H7 (cell line): ENCODE measurements at regions not wholly inside any gene's neighbourhood (a gene's known extent, or its start where the extent isn't known, plus 50 kb on each side); places are given as distances from the start of the nearest gene placed in this dataset.

ENCODE experiments used
- DNase-seq: peaks from one replicate; pipeline ENCODE4 v3.0.0; 2012
- H3K27me3 ChIP-seq: 2 replicates; pipeline ENCODE4 v1.6.0; 2011; ENCODE audit warnings: mild to moderate bottlenecking, low read length; ENCODE audit not compliant: control insufficient read depth, insufficient read depth
- H3K36me3 ChIP-seq: replicated peaks from 2 replicates; pipeline ENCODE4 v1.5.1; 2011; ENCODE audit warnings: low read length; ENCODE audit not compliant: control insufficient read depth, insufficient read depth
- H3K4me3 ChIP-seq: 2 replicates; pipeline ENCODE4 v1.5.1; 2011; ENCODE audit warnings: low read depth, mild to moderate bottlenecking, control low read depth, low read length, moderate library complexity; ENCODE audit not compliant: insufficient read depth

DNA sequence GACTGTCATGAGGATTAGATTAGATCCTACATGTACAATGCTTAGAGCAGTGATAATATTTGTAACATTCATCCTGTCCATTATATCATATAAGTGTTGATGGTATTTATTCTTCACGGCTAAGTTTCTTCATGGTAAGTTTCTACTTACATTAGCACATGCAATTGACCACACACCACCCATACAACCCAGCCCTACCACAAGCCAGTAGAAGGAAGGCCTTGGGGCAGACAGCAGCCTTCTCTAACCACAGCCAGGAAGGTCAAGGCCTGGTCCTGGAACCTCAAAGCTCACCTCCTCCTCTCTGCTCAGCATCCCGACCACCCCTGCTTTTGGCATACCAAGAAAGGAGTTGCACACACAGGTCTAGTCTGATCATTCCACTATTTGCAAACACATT, 245.2 kb upstream of the SDK2 start:
- Histone ChIP-seq H3K36me3 (no peaks in the 10 kb centered on the region), H3K4me3 (no peak overlapping the region), H3K27me3 (no peaks in the 10 kb centered on the region)
- no peak for DNase-seq

DNA sequence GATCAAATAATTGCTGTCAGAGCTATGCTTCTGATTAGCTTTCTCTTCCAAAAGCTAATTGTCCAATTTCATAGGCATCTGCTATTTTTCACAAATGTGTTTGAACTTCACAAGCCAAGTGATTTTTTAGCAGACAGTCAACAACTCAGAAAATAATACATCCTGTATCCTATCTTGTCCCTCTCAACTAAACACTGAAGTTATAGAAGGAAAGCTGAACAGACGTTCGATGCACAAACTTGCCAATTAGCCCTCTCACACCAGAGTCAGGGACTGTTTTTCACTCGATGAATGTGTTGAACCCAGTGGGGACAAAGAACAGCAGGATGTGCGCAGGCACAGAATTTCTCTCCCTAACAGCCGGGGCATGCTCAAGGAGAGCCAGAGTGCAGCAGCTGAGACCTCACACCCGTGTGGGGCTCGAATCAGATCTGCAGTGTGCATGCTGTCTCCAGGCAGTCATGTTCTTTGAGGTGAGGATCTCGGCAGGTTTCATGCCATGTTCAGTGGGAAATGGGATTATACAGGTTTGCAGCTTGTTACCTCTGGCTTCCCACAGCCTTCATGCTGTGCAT, 246.7 kb upstream of the SDK2 start:
- Histone ChIP-seq H3K4me3 (no peak overlapping the region), H3K36me3 (no peaks in the 10 kb centered on the region), H3K27me3 (0 out of 2 replicates have a peak, but pooled peaks cover 2% of the 10 kb centered on the region)
- DNase-seq, result no peak

- Histone ChIP-seq H3K4me3 (no peak overlapping the region), H3K36me3 (no peaks in the 10 kb centered on the region), H3K27me3 (peaks cover 20% of the 10 kb centered on the region)
- no peak for DNase-seq
Observed at GRCh38 chr17:73895157-73895556, 250.9 kb upstream of the SDK2 start.

GRCh38 chr17:73896966-73897365, 252.7 kb upstream of the SDK2 start:
- no peak overlapping the region for H3K4me3 ChIP-seq
- peak; percentile 1 for DNase-seq
- H3K27me3 ChIP-seq, result peaks cover 37% of the 10 kb centered on the region
- H3K36me3 ChIP-seq, result no peaks in the 10 kb centered on the region

- peaks cover 62% of the 10 kb centered on the region for H3K27me3 ChIP-seq
- DNase-seq, result peak; percentile 2
Observed at GRCh38 chr17:73899839-73900238, 255.6 kb upstream of the SDK2 start.

GRCh38 chr17:73900516-73900915, 256.3 kb upstream of the SDK2 start:
- DNase-seq, result peak; percentile 11
- Histone ChIP-seq H3K36me3 (no peaks in the 10 kb centered on the region), H3K27me3 (peaks cover 67% of the 10 kb centered on the region), H3K4me3 (no peak overlapping the region)

More at GRCh38 chr17:73899839-73900238, 255.6 kb upstream of the SDK2 start:
- no peaks in the 10 kb centered on the region for H3K36me3 ChIP-seq
- H3K4me3 ChIP-seq, result no peak overlapping the region

GRCh38 chr17:73901249-73901648, 257.0 kb upstream of the SDK2 start:
- Histone ChIP-seq H3K36me3 (no peaks in the 10 kb centered on the region), H3K27me3 (peaks cover 71% of the 10 kb centered on the region), H3K4me3 (peak overlapping the region; percentile 35)
- DNase-seq, result no peak

- peak overlapping the region; percentile 35 for H3K4me3 ChIP-seq
- peaks cover 75% of the 10 kb centered on the region for H3K27me3 ChIP-seq
- H3K36me3 ChIP-seq, result no peaks in the 10 kb centered on the region
- DNase-seq, result peak; percentile 87
Observed at GRCh38 chr17:73901661-73902415, 257.6 kb upstream of the SDK2 start.

- peak; percentile 77 for DNase-seq
- Histone ChIP-seq H3K27me3 (peaks cover 71% of the 10 kb centered on the region), H3K4me3 (peak overlapping the region; percentile 35), H3K36me3 (no peaks in the 10 kb centered on the region)
Observed at GRCh38 chr17:73902416-73903181, 258.4 kb upstream of the SDK2 start.

GRCh38 chr17:73906896-73907870, 262.9 kb upstream of the SDK2 start:
- Histone ChIP-seq H3K4me3 (no peak overlapping the region), H3K27me3 (peaks cover 59% of the 10 kb centered on the region), H3K36me3 (no peaks in the 10 kb centered on the region)
- DNase-seq, result peak; percentile 52

GRCh38 chr17:73909186-73909585, 264.9 kb upstream of the SDK2 start:
- Histone ChIP-seq H3K27me3 (peaks cover 41% of the 10 kb centered on the region), H3K4me3 (no peak overlapping the region), H3K36me3 (no peaks in the 10 kb centered on the region)
- DNase-seq, result no peak

DNA sequence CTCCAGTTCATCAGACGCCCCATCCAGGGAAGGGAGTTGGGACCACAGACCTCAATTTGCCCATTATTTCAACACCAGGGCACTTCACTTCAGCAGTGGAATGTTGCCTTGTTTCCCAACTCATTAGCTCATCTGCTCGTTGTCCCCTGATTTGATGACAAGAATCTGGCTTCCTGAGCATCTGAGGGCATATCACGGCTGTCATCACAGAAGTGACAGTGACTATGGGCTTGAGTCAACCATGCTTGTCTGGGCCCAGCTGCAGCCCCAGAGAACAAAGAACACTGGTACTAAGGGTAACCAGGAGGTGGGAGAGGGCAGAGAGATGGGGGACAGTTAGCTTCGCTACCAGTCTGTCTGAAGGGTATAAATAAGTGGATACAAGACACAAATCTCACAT, 266.0 kb upstream of the SDK2 start:
- H3K36me3 ChIP-seq, result no peaks in the 10 kb centered on the region
- no peak overlapping the region for H3K4me3 ChIP-seq
- DNase-seq, result no peak
- peaks cover 33% of the 10 kb centered on the region for H3K27me3 ChIP-seq

DNA sequence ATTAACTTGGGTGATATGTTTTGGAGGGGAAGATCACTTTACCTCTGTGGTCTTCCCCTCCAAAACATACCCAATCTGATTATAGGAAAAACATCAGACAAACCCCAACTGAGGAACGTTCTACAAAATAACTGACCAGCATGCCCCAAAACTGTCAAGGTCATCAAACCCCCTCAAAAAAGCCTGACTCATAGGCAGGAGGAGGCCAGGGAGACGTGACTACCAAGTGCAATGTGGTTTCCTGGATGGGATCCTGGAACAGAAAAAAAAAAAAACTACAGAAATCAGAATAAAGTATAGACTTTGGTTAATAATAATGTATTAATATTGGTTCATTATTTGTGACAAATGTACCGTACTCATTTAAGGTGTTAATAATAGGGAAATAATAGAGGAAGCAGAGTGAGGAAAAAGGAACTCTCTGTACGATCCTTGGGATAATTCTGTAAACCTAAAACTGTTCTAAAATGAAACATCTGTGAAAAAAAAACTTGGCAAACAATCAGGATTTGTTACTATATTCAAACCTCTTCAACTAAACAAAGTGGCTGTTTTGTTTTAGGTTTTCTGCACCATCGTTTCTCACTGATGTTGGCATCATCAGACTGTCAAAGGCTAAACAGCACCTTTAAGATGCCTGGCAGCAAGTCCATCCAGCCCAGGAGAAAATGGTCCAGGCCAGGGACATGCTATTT, 266.7 kb upstream of the SDK2 start:
- Histone ChIP-seq H3K36me3 (no peaks in the 10 kb centered on the region), H3K27me3 (peaks cover 29% of the 10 kb centered on the region), H3K4me3 (no peak overlapping the region)
- DNase-seq, result no peak
